GDM1 (cell line): ENCODE measurements at regions not wholly inside any gene's neighbourhood (a gene's known extent, or its start where the extent isn't known, plus 50 kb on each side); places are given as distances from the start of the nearest gene placed in this dataset.

Source experiments
- DNase-seq: peaks from one replicate; lab custom pipeline; 2025; lab: John Stamatoyannopoulos, UW

GRCh38 chr12:91355150-91356006 is 172.8 kb upstream of the DCN start:
- peak; percentile 22 for DNase-seq

DNA sequence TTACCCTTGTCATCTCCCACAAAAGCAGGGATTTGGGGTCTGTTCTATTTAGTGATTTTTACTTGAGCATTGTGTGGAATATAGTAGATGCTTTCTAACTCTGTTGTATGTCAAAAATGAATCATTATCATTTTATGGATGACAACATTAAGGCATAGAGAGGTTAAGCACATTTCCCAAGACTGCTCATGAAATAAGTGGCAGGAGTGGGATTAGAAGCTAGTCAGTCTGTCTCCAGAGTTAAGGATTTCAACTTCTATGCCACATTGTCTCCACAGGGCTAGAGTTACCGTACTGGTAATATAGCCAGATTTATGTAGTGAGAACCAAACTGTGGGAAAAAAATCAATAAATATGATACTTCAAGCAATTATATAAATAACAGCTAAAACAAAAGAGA is 170.6 kb upstream of the DCN start:
- no peak for DNase-seq

DNA sequence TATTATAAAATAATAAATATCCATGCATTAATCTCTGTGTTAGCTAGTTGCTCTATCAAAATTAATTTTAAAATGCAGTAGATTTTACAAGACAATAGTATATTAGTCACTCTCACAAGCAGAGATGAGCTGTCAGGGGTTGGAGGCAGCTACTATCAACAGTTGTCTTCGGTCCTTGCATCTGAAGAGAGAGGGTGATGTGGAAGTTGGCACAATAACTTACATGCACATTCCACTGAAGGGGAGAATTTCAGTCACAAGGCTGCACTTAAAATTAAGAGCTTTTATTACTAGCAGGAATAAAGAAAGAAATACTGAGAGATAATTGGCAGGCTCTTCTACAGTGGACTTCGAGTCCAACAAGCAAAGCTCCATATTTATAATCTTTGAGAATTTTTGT is 166.9 kb upstream of the DCN start:
- DNase-seq: no peak

GRCh38 chr12:91347481-91348214 is 165.0 kb upstream of the DCN start:
- no peak for DNase-seq

DNA sequence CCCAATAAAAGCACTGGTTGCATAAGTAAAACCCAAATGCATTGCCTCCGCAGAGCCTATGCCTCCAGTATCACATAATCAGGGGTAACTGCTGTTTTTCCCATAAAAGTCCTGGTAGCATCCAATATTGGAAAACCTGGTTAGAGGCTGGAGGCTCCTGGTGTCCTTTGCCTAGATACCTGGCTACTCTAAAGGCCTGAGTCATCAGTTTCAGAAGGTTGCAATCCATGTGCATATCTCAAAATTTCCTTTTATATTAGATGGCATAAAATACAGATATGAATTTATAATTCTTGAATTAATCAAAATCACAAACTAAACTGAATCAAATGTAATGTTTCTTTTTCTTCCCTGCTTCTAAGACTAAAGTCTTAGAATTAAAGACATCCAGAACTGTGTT is 164.2 kb upstream of the DCN start:
- DNase-seq: no peak

DNA sequence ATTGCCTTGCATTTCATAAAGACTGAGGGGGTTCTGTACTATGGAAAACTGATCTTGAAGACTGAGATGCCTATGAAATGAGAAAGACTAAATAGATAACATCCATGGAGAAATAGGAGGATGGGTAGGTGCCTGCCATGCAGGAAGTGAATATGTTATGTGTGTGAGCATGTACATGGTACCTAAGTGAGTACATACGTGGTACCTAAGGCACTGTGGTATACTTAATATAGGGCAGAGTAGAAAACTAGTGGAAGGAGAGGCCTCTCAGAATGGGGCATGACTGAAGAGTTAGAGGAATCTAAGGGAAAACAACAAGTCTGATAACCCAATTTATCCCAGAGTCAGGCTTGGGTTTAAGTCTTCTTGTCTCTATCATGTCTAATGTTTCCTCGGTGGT is 161.8 kb upstream of the DCN start:
- no peak for DNase-seq

DNA sequence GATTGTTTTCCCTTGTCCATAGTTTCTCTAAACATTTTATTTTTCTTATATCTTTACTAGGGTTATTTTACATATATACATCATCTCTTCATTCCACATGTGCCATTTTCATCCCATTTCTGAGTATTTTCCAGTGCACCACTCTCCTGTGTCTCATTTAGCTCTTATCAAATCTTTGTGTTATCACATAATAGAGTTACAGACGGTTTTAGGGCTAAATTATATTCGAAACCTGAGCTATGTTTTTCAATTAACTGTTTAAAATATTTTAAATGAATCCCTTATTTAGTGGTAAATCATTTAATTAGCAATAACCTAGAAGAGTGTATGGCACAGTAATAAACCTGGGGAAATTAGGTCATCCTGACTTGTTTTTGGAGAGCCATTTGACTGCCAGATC is 160.4 kb upstream of the DCN start:
- no peak for DNase-seq

- no peak for DNase-seq
These were observed 156.5 kb upstream of the DCN start for GRCh38 chr12:91339106-91339505.

GRCh38 chr12:91335699-91336098 is 153.1 kb upstream of the DCN start:
- DNase-seq: no peak

DNA sequence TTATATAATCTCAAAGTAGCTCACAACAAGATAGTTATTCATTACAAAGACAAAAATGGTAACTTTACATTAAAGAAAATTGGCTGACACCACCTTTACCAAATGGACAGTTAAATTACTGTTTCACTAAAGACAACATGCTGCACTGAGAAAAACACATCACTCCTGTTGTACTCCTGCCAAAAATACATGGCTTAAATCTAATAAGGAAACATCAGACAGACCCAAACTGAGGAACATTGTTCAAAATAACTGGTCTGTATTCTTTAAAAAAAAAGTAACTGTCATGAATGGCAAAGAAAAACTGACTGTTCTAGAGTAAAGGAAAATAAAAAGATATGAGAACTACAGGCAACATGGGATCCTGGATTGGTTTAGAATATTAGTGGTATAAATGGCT is 151.3 kb upstream of the DCN start:
- no peak for DNase-seq

GRCh38 chr12:91332302-91332701 is 149.7 kb upstream of the DCN start:
- no peak for DNase-seq

- DNase-seq: no peak
These were observed 148.8 kb upstream of the DCN start for GRCh38 chr12:91331371-91331770.

DNA sequence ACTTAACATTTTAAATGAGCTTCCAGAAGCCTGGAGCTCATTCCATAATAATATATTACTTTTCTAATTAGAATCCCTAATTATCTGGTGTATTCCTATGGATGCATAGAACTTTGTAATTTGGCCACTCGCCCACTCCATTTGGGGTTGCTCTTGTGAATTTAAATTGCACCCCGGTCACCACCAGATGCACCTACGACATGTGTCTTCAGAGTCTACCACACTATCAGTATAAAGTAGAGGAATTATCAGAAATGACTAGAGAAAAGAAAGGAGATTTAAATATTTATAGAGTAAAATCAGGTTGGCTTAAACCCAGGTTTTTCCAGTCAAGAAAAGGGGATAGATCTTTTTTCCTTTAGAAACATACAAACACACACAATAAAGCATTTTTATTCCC is 145.8 kb upstream of the DCN start:
- DNase-seq: no peak

DNA sequence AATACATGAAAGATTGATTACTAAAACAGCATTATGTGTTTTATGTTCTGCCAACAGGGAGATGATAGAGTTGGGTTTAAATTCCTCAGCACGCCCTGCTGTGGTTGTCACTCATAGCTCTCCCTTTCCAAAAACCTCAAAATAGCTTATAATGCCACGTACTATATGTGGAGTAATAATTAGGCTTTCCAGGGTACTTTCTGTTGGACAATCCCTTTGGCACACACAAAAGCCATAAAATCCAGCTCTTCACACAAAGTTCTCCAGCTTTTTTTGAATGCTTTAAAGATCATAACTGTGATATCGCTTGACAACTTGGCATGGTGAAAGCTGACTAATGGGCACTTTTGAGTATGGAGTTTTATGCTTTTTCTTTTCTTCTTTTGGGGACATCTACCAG is 145.3 kb upstream of the DCN start:
- DNase-seq: no peak

- no peak for DNase-seq
These were observed 144.5 kb upstream of the DCN start for GRCh38 chr12:91327131-91327530.

- DNase-seq: no peak
These were observed 143.7 kb upstream of the DCN start for GRCh38 chr12:91326058-91327027.

GRCh38 chr12:91320999-91321398 is 138.4 kb upstream of the DCN start:
- DNase-seq: no peak

- DNase-seq: no peak
These were observed 136.6 kb upstream of the DCN start for GRCh38 chr12:91319071-91319760.

DNA sequence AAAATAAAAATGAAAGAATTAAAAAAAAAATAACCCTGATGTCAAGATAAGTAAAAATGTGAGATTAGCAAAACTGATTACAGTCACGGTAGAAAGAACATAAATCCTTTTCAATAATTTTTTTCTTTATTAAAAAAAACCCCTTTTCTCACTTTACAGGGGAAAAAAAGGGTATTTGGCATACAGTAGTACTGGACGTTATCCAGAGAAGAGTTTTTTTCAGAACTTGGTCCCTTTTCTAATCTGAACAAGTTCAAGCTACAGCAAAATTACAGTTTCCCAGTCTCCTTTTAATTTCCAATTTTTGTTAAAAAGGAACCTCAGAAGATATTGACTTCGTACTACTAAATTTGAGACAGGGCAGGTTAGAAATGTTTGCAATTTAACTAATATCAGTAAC is 134.7 kb upstream of the DCN start:
- DNase-seq: no peak

DNA sequence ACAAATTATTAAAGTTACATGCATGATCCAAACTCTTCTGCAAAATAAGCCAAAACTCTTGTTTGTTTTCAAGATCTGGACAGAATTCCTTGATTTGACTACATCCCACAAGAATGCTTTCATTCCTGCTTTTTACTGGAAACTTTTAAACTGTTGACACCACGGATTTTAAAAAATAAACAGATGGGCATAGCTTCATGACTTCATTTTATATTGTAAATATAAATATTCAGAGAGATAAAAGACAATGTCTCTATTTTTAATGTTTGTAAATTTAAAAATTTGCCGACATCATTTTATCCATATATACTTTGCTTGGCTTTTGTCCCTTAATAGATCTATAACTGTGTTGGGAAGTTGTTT is 134.3 kb upstream of the DCN start:
- DNase-seq: no peak

DNA sequence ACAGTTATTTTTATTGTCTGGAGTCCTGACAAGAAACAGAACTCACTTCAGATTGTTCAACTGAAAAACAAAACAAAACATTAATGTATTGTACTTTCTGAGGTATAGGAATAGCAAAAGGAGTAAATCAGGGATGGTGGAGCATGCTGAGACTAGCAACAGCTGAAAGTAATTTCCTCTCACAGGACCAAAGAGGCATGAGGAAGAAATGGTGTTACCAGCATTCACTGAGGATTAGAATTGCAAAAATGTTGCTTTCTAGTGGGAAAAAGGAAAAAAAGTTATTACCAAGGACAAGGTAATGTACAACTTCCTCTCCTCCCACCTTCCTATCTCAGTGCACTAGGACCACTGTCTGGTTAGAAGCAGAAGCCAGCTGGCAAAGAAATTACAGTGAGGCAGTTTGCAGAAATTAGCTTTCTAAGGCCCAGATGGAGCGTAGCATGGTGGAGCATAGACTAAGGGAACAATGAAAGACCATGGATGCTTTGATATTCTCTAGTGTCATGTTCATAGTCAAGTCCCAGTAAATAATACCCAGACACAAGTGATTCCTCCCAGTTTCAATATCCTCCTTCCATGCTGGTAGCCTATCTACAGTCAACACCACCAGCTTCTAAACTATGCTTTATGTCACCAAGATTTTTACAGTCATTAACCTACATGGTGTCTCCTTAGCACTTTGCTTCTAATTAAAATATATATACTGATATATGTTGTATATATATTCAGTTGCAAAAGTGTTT is 133.7 kb upstream of the DCN start:
- DNase-seq: no peak
